GM23338 (cell line): ENCODE measurements at regions not wholly inside any gene's neighbourhood (a gene's known extent, or its start where the extent isn't known, plus 50 kb on each side); places are given as distances from the start of the nearest gene placed in this dataset.

Source experiments
- ATAC-seq: fragments of 200-7000 bp; cut with Tn5 transposase; 3 replicates; pipeline ENCODE4 v1.9.1; 2020
- DNase-seq: peaks from one replicate; pipeline ENCODE4 v3.0.0-alpha.2; 2015; ENCODE audit warnings: low spot score
- H2AFZ ChIP-seq: fragments of 200-600 bp; sonication (generic); 2 replicates; pipeline ENCODE4 v1.8.0; 2016; ENCODE audit warnings: antibody characterized with exemption, mild to moderate bottlenecking, moderate library complexity
- H3F3A ChIP-seq: fragments of 200-600 bp; sonication (generic); replicated peaks from 2 replicates; pipeline ENCODE4 v1.8.0; 2017; ENCODE audit warnings: antibody characterized with exemption, mixed run types, low read depth
- H3K27ac ChIP-seq: fragments of 200-600 bp; sonication (generic); 2 replicates; pipeline ENCODE4 v1.6.1; 2016; ENCODE audit warnings: low read depth
- H3K27me3 ChIP-seq: fragments of 200-600 bp; sonication (generic); 2 replicates; pipeline ENCODE4 v1.8.0; 2016; ENCODE audit warnings: mild to moderate bottlenecking, mixed run types, moderate library complexity; ENCODE audit not compliant: insufficient read depth
- H3K36me3 ChIP-seq: fragments of 200-600 bp; sonication (generic); 2 replicates; pipeline ENCODE4 v1.8.0; 2016; ENCODE audit warnings: mild to moderate bottlenecking; ENCODE audit not compliant: insufficient read depth
- H3K4me1 ChIP-seq: fragments of 200-600 bp; sonication (generic); 2 replicates; pipeline ENCODE4 v1.8.0; 2016; ENCODE audit warnings: mild to moderate bottlenecking, moderate library complexity; ENCODE audit not compliant: insufficient read depth
- H3K4me2 ChIP-seq: fragments of 200-600 bp; sonication (generic); 2 replicates; pipeline ENCODE4 v1.7.1; 2017; ENCODE audit warnings: mixed run types
- H3K4me3 ChIP-seq: fragments of 200-600 bp; sonication (generic); 2 replicates; pipeline ENCODE4 v1.6.1; 2016; ENCODE audit warnings: mixed run types
- H3K79me2 ChIP-seq: fragments of 200-600 bp; sonication (generic); replicated peaks from 2 replicates; pipeline ENCODE4 v1.8.0; 2017; ENCODE audit warnings: mild to moderate bottlenecking; ENCODE audit not compliant: insufficient read depth
- H3K9me2 ChIP-seq: fragments of 200-600 bp; sonication (generic); 2 replicates; pipeline ENCODE4 v1.8.0; 2017; ENCODE audit not compliant: insufficient read depth
- H4K20me1 ChIP-seq: fragments of 200-600 bp; sonication (generic); replicated peaks from 2 replicates; pipeline ENCODE4 v1.8.0; 2017; ENCODE audit warnings: mild to moderate bottlenecking; ENCODE audit not compliant: insufficient read depth
- H3K27ac Mint-ChIP-seq: 2 replicates; pipeline ENCODE4 v1.8.0; 2020; ENCODE audit warnings: inconsistent platforms, mild to moderate bottlenecking, moderate library complexity, mixed read lengths
- H3K27me3 Mint-ChIP-seq: 3 replicates; pipeline ENCODE4 v1.8.0; 2022; ENCODE audit warnings: low read depth, mild to moderate bottlenecking, moderate library complexity, mixed read lengths, inconsistent platforms; ENCODE audit not compliant: insufficient read depth, poor library complexity
- H3K36me3 Mint-ChIP-seq: 3 replicates; pipeline ENCODE4 v1.8.0; 2021; ENCODE audit warnings: low read depth, mild to moderate bottlenecking, inconsistent platforms, moderate library complexity, mixed read lengths
- H3K4me1 Mint-ChIP-seq: 3 replicates; pipeline ENCODE4 v1.8.0; 2020; ENCODE audit warnings: mild to moderate bottlenecking, inconsistent platforms, mixed read lengths
- H3K4me3 Mint-ChIP-seq: 3 replicates; pipeline ENCODE4 v1.8.0; 2021; ENCODE audit warnings: moderate library complexity, mild to moderate bottlenecking, inconsistent platforms, mixed read lengths
- H3K9me3 Mint-ChIP-seq: 3 replicates; pipeline ENCODE4 v1.8.0; 2020; ENCODE audit warnings: moderate library complexity, mild to moderate bottlenecking, inconsistent platforms, mixed read lengths
- CREB1 ChIP-seq: fragments of 250-450 bp; sonication (Bioruptor Pico); IDR thresholded peaks from 2 replicates; pipeline ENCODE4 v1.5.0; 2020; ENCODE audit warnings: low read depth, mild to moderate bottlenecking, moderate library complexity
- EZH2 ChIP-seq: fragments of 200-600 bp; sonication (generic); IDR thresholded peaks from one replicate; pipeline ENCODE4 v1.8.0; 2017; ENCODE audit warnings: antibody characterized with exemption, mild to moderate bottlenecking, low read depth; ENCODE audit not compliant: unreplicated experiment
- EZH2phosphoT487 ChIP-seq: fragments of 200-600 bp; sonication (generic); IDR thresholded peaks from one replicate; pipeline ENCODE4 v1.8.1; 2018; ENCODE audit warnings: antibody characterized with exemption; ENCODE audit not compliant: unreplicated experiment
- JUNB ChIP-seq: IDR thresholded peaks from one replicate; pipeline ENCODE4 v1.6.1; 2016; ENCODE audit warnings: antibody characterized with exemption; ENCODE audit not compliant: unreplicated experiment
- NANOG ChIP-seq: IDR thresholded peaks from 2 replicates; pipeline ENCODE4 v1.6.1; 2016; ENCODE audit warnings: antibody characterized with exemption, borderline replicate concordance
- POLR2AphosphoS5 ChIP-seq: IDR thresholded peaks from 2 replicates; pipeline ENCODE4 v1.6.1; 2016; ENCODE audit warnings: antibody characterized with exemption, low read depth
- STAT1 ChIP-seq: IDR thresholded peaks from one replicate; pipeline ENCODE4 v1.6.1; 2016; ENCODE audit warnings: antibody characterized with exemption; ENCODE audit not compliant: unreplicated experiment
- ZNF114 ChIP-seq: fragments of 250-450 bp; sonication (Bioruptor Pico); IDR thresholded peaks from 2 replicates; pipeline ENCODE4 v1.5.0; 2020; ENCODE audit warnings: mild to moderate bottlenecking, moderate library complexity
- ZNF331 ChIP-seq: fragments of 250-450 bp; sonication (Bioruptor Pico); IDR thresholded peaks from 2 replicates; pipeline ENCODE4 v1.5.0; 2020; ENCODE audit warnings: low read depth, mild to moderate bottlenecking, moderate library complexity
- TF ChIP-seq, protein P1 (sequence below): IDR thresholded peaks from one replicate; pipeline ENCODE4 v1.6.1; 2018; ENCODE audit warnings: antibody characterized with exemption; ENCODE audit not compliant: unreplicated experiment
- TF ChIP-seq, protein P2 (sequence below): IDR thresholded peaks from 2 replicates; pipeline ENCODE4 v1.6.1; 2016; ENCODE audit warnings: antibody characterized with exemption
- TF ChIP-seq, protein P3 (sequence below), 2 experiments: fragments of 200-600 bp in 1 of 2; sonication (generic) in 1 of 2; conservative IDR thresholded peaks; 2 replicates each; pipeline versions ENCODE4 v1.5.1 to v1.6.1; 2016 to 2017; ENCODE audit warnings: antibody characterized with exemption in 2 of 2, low read depth in 2 of 2, mild to moderate bottlenecking in 2 of 2, moderate library complexity in 1 of 2

DNA sequence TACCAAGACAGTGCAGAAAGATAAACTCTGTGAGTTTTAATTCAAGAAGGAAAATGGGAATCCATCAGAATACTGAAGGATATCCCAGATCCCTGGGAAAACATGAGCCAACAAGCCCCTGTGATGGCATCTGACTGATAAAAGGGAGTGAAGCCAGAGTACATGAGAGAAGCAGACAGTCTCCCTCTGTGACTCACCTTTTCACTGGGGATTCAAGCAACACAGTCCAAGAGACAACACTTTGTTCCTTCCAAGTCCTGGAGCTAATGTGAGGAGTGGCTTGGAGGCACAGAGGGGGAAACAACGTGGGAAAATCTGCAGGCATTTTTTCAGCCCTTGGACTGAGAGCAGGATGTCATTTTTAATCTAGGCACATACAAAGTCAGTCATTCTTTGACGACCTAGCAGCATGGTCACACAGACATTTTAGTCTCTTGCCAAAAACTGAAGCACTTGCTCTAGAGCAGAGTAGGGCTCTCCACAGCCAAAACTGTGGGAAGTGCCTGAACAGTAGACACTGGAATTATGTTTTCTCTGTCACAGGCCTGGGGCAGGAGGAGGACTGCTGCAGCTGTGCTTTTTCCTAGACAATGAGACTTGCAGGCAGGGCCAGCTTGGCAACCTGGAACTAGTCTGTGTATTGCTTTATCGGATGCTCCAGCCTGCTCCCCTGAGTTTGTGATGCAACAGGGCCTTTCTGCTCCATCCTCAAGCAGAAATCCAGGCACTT, 465.0 kb upstream of the GJE1 start:
- Histone ChIP-seq H3K27ac (no peak overlapping the region), H4K20me1 (no peaks in the 10 kb centered on the region), H3K27me3 (no peaks in the 10 kb centered on the region), H3K9me2 (no peaks in the 10 kb centered on the region; the same call in 1 of the 2 replicates), H3K79me2 (no peaks in the 10 kb centered on the region), H3K4me1 (no peaks in the 10 kb centered on the region), H3K4me3 (no peak overlapping the region), H2AFZ (no peak overlapping the region), H3F3A (no peaks in the 10 kb centered on the region), H3K4me2 (no peak overlapping the region), H3K36me3 (no peaks in the 10 kb centered on the region)
- Mint-ChIP-seq H3K4me3 (no peak overlapping the region), H3K27ac (no peak overlapping the region), H3K9me3 (peaks cover 3% of the 10 kb centered on the region; the same call in 1 of the 3 replicates), H3K27me3 (no peaks in the 10 kb centered on the region), H3K4me1 (no peaks in the 10 kb centered on the region), H3K36me3 (no peaks in the 10 kb centered on the region)
- DNase-seq (no peak), ATAC-seq (no peak)
- TF ChIP-seq CREB1 (CRISPR knock-in tag) (no peak), EZH2phosphoT487 (no peak), ZNF331 (CRISPR knock-in tag) (no peak), NANOG (no peak), POLR2AphosphoS5 (no peak)
- TF ChIP-seq, protein P1, sequence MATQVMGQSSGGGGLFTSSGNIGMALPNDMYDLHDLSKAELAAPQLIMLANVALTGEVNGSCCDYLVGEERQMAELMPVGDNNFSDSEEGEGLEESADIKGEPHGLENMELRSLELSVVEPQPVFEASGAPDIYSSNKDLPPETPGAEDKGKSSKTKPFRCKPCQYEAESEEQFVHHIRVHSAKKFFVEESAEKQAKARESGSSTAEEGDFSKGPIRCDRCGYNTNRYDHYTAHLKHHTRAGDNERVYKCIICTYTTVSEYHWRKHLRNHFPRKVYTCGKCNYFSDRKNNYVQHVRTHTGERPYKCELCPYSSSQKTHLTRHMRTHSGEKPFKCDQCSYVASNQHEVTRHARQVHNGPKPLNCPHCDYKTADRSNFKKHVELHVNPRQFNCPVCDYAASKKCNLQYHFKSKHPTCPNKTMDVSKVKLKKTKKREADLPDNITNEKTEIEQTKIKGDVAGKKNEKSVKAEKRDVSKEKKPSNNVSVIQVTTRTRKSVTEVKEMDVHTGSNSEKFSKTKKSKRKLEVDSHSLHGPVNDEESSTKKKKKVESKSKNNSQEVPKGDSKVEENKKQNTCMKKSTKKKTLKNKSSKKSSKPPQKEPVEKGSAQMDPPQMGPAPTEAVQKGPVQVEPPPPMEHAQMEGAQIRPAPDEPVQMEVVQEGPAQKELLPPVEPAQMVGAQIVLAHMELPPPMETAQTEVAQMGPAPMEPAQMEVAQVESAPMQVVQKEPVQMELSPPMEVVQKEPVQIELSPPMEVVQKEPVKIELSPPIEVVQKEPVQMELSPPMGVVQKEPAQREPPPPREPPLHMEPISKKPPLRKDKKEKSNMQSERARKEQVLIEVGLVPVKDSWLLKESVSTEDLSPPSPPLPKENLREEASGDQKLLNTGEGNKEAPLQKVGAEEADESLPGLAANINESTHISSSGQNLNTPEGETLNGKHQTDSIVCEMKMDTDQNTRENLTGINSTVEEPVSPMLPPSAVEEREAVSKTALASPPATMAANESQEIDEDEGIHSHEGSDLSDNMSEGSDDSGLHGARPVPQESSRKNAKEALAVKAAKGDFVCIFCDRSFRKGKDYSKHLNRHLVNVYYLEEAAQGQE = no peak
- TF ChIP-seq, protein P2, sequence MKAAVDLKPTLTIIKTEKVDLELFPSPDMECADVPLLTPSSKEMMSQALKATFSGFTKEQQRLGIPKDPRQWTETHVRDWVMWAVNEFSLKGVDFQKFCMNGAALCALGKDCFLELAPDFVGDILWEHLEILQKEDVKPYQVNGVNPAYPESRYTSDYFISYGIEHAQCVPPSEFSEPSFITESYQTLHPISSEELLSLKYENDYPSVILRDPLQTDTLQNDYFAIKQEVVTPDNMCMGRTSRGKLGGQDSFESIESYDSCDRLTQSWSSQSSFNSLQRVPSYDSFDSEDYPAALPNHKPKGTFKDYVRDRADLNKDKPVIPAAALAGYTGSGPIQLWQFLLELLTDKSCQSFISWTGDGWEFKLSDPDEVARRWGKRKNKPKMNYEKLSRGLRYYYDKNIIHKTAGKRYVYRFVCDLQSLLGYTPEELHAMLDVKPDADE = no peak

DNA sequence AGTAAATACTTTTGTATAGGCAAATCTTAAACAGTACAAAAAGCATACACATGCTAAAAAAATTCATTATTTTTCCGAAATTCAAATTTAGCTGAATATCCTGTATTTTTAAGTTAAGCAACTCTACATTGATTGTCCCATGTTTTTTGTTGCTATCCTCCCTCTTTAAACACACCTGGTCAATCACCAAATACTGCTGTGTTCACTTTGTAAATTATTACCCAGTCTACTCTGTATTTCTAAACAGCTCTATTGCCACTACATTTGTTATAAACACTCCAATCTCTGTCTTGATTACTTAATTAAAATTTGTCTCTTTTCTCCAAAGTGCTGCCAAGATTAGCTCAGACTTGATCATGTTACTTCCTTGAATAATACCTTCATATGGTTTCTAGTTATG, 466.5 kb upstream of the GJE1 start:
- ATAC-seq = no peak
- no peak for TF ChIP-seq POLR2AphosphoS5
- TF ChIP-seq EZH2 = no peak
- TF ChIP-seq ZNF114 (CRISPR knock-in tag) = no peak
- TF ChIP-seq NANOG = no peak
- TF ChIP-seq, protein P3, sequence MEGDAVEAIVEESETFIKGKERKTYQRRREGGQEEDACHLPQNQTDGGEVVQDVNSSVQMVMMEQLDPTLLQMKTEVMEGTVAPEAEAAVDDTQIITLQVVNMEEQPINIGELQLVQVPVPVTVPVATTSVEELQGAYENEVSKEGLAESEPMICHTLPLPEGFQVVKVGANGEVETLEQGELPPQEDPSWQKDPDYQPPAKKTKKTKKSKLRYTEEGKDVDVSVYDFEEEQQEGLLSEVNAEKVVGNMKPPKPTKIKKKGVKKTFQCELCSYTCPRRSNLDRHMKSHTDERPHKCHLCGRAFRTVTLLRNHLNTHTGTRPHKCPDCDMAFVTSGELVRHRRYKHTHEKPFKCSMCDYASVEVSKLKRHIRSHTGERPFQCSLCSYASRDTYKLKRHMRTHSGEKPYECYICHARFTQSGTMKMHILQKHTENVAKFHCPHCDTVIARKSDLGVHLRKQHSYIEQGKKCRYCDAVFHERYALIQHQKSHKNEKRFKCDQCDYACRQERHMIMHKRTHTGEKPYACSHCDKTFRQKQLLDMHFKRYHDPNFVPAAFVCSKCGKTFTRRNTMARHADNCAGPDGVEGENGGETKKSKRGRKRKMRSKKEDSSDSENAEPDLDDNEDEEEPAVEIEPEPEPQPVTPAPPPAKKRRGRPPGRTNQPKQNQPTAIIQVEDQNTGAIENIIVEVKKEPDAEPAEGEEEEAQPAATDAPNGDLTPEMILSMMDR (conservative IDR thresholded peaks at IDR 0.05; ENCODE audit: low read depth in 2 of 2) = no peak
- no peak for TF ChIP-seq JUNB
- no peak for TF ChIP-seq EZH2phosphoT487
- no peak for TF ChIP-seq STAT1

More for the DNA sequence above, 466.5 kb upstream of the GJE1 start:
- no peaks in the 10 kb centered on the region for H4K20me1 ChIP-seq
- Mint-ChIP-seq H3K27me3 (no peaks in the 10 kb centered on the region), H3K36me3 (no peaks in the 10 kb centered on the region), H3K4me3 (no peak overlapping the region), H3K27ac (no peak overlapping the region), H3K9me3 (peaks cover 3% of the 10 kb centered on the region; the same call in 1 of the 3 replicates), H3K4me1 (no peaks in the 10 kb centered on the region)
- H3K9me2 ChIP-seq = no peaks in the 10 kb centered on the region; the same call in 1 of the 2 replicates
- no peaks in the 10 kb centered on the region for H3K79me2 ChIP-seq
- no peak overlapping the region for H2AFZ ChIP-seq
- H3F3A ChIP-seq = no peaks in the 10 kb centered on the region
- no peaks in the 10 kb centered on the region for H3K4me1 ChIP-seq
- H3K36me3 ChIP-seq = no peaks in the 10 kb centered on the region
- H3K4me2 ChIP-seq = no peak overlapping the region
- H3K27me3 ChIP-seq = no peaks in the 10 kb centered on the region
- H3K4me3 ChIP-seq = no peak overlapping the region
- DNase-seq = no peak
- no peak overlapping the region for H3K27ac ChIP-seq
